ENCODE measurements at regions not wholly inside any gene's neighbourhood (a gene's known extent, or its start where the extent isn't known, plus 50 kb on each side); places are given as distances from the start of the nearest gene placed in this dataset.

DNA sequence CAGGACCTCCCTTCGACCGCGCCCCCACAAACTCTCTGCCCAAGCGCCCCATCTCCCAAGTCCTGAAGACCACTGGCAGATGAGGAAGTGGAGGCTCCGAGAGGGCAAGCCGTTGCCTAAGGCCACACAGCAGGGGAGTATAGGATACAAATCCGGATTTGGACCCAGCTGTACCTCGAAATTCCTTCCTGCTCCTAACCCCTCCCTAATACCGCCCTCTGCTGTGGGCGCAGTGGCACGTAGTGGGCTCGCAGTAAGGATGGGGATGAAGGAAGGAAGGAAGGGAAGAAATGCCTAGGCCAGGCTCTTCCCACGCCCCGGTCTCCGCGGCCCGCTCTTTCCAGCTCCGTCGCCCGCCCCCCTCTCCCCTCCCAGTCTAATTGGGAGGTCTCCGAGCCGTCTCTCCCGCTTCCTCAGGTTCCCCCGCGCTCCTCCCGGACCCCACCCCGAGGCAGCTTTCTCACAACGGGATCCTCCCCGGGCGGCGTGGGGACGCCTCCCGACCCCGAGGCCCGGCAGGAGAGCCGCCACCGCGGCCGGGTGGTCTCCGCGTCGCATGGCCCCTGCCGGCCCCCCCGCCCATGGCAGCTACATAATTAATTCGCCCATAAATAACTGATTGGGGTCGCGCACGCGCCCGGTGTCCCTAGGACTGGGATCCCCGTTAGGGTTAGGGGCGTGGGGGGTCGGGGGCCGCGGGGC, 138.9 kb downstream of the C9orf50 start:
- no peak for DNase-seq (ENCODE audit: low read depth)
- TF ChIP-seq, protein P1, sequence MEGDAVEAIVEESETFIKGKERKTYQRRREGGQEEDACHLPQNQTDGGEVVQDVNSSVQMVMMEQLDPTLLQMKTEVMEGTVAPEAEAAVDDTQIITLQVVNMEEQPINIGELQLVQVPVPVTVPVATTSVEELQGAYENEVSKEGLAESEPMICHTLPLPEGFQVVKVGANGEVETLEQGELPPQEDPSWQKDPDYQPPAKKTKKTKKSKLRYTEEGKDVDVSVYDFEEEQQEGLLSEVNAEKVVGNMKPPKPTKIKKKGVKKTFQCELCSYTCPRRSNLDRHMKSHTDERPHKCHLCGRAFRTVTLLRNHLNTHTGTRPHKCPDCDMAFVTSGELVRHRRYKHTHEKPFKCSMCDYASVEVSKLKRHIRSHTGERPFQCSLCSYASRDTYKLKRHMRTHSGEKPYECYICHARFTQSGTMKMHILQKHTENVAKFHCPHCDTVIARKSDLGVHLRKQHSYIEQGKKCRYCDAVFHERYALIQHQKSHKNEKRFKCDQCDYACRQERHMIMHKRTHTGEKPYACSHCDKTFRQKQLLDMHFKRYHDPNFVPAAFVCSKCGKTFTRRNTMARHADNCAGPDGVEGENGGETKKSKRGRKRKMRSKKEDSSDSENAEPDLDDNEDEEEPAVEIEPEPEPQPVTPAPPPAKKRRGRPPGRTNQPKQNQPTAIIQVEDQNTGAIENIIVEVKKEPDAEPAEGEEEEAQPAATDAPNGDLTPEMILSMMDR (conservative IDR thresholded peaks at IDR 0.05; ENCODE audit: low read depth, low read length) = peak; percentile 27
- H3K4me3 ChIP-seq (ENCODE audit: low read depth, low read length) = peak overlapping the region; percentile 52

DNA sequence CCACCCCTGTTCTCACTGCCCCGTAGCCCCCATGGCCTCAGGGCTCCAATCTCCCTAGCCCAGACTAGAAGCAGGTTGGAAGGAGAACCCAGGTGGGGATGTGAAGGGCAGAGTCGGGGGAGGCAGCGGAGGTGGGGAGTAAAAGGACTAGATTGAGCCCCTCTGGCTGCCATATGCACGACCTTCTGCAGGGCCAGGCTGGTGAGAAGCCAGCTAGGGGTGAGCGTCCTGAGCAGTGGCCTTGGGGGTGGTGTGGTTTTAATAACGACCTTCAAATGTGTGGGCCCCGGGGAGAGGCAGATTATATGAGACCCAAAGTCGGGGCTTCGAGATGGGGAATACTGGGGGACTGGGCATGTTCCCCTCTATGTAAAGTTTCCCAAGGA, 139.5 kb downstream of the C9orf50 start:
- DNase-seq (ENCODE audit: low read depth) = no peak
- no peak overlapping the region for H3K4me3 ChIP-seq (ENCODE audit: low read depth, low read length)
- TF ChIP-seq, protein P1 (conservative IDR thresholded peaks at IDR 0.05; ENCODE audit: low read depth, low read length) = no peak

DNA sequence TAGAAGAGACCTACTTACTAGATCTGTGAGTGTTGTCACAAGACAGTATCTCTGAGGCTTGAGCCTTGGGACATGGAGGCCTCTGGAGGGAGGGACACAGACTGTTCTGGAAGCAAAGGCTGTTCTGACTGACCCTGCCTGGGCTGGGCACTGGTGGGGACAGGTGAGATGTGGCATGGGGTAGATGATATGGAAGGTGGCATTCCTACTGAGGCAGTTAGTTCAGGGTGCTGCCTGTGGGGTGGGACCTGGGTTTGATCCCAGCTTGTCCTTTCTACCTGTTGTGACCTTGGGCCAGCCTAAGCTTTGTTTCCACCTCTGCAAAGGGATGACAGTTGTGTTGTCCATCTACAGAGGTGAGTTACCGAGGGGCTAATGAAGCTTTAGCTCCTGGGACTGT, 140.2 kb downstream of the C9orf50 start:
- no peak overlapping the region for H3K4me3 ChIP-seq (ENCODE audit: low read depth, low read length)
- no peak for DNase-seq (ENCODE audit: low read depth)
- TF ChIP-seq, protein P1 (conservative IDR thresholded peaks at IDR 0.05; ENCODE audit: low read depth, low read length) = no peak

DNA sequence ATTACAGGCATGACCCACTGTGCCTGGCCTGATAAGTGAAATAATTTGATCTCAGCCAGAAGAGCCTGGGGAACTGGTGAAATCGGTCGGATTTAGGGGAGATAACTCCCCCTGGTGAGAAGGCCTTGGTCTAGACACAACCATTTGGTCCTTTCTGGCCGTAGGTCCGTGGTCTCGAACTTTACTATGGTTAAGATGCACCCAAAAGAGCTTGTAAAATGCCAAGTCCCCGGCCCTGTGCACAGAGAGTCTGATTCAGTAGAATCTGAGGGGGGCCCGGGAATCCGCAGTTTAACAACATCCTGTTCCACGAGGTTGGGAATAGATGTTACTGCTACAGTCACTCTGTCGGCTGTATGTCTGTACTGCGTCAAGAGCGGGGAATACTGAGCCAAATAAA, 140.7 kb downstream of the C9orf50 start:
- H3K4me3 ChIP-seq (ENCODE audit: low read depth, low read length) = no peak overlapping the region
- TF ChIP-seq, protein P1 (conservative IDR thresholded peaks at IDR 0.05; ENCODE audit: low read depth, low read length) = no peak
- no peak for DNase-seq (ENCODE audit: low read depth)

DNA sequence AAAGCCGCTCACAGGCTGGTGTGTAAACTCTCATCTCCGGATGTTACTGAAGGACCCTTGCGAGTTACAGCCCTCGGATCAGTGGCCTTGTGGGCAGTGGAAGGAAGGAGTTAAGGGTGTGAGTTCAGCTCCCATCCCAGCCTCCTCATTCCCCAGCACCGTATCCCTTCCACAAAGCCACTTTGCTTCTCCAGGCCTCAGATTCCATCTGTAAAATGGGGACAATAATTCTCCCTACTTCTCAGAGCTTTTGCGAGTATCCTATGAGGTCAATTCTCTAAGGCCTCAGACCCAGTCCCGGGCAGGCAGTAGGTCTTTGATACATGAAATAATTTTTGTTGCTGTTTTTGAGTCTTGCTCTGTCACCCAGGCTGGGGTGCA, 141.3 kb downstream of the C9orf50 start:
- TF ChIP-seq, protein P1 (conservative IDR thresholded peaks at IDR 0.05; ENCODE audit: low read depth, low read length) = no peak
- DNase-seq (ENCODE audit: low read depth) = no peak
- no peak overlapping the region for H3K4me3 ChIP-seq (ENCODE audit: low read depth, low read length)

DNA sequence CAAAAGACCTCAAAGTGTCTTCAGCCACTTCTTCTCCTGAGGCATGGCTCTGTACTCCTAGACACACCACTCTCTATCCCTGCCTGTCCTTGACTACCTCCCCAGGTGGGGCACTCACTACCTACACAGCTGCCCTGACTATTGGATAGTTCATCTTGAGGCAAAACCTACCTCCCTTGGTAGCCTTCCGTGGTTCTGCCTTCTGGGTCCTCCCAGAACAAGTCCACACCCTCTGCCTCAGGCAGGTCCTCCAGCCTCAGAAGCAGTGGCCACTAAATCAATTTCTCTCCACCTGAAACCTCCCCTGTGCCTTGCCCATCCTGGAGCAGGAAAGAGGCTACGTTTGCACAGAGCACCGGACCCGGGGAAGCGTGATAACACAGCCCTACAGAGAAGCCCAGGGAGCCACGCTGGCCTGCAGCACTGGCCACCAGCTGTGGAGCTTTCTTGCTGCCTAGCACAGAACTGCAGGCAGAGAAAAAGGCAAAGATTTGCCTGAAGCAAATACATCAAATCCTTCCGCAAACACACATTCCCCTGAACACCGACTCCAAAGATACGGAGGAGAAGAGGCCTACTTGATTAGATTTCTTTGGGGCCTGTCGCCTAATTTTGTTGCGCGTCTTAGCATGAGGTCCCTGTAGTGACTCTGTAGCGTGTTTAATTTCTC, 141.8 kb downstream of the C9orf50 start:
- H3K4me3 ChIP-seq (ENCODE audit: low read depth, low read length) = no peak overlapping the region
- DNase-seq (ENCODE audit: low read depth) = no peak
- TF ChIP-seq, protein P1 (conservative IDR thresholded peaks at IDR 0.05; ENCODE audit: low read depth, low read length) = no peak

DNA sequence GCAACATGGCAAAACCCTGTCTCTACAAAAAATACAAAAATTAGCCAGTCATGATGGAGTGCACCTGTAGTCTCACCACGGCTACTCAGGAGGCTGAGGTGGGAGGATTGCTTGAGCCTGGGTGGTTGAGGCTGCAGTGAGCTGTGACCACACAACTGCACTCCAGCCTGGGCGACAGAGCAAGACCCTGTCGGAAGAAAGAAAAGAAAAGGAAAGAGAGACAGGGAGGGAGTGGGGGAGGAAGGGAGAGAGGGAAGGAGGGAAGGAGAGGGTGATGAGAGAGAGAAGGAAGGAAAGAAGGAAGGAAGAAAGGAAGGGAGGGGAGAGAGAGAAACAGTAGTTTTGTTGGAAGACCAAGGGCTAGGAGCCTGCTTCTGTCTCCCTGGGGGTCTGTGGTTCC, 142.4 kb downstream of the C9orf50 start:
- TF ChIP-seq, protein P1 (conservative IDR thresholded peaks at IDR 0.05; ENCODE audit: low read depth, low read length) = no peak
- no peak for DNase-seq (ENCODE audit: low read depth)

More for the DNA sequence above, 142.4 kb downstream of the C9orf50 start:
- H3K4me3 ChIP-seq (ENCODE audit: low read depth, low read length) = no peak overlapping the region
